ENCODE measurements at regions not wholly inside any gene's neighbourhood (a gene's known extent, or its start where the extent isn't known, plus 50 kb on each side); places are given as distances from the start of the nearest gene placed in this dataset.

DNA sequence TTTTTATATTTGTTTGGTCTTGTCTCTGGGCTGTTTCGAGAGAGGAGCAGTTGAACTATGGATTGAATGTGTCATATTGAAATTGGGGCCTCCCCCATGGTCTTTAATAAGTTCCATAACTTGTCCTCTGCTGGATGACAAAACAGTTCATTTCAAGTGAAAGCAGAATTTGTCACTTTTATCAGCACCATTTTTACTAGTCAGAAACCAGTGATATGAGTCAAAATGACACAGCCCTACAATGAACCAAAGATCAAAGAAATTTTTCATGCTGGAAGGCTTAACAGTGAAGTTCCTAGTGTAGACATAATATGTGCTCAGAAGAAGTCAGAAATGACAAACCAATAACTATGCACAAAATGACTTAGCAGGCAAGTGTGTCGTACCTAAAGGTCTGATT, 133.6 kb upstream of the VWC2 start (continued):
- TF ChIP-seq ZNF396 (CRISPR knock-in tag; IDR thresholded peaks at IDR 0.05; ENCODE audit: borderline replicate concordance) (no peak), CREM (CRISPR knock-in tag; IDR thresholded peaks at IDR 0.05) (no peak), ESRRA (CRISPR knock-in tag; IDR thresholded peaks at IDR 0.05; ENCODE audit: borderline replicate concordance) (no peak), TCF7 (CRISPR knock-in tag; IDR thresholded peaks at IDR 0.05; ENCODE audit: low read depth) (no peak), TP53 (CRISPR knock-in tag; IDR thresholded peaks at IDR 0.05) (no peak), ZNF232 (CRISPR knock-in tag; IDR thresholded peaks at IDR 0.05) (no peak)
- TF ChIP-seq, protein P1, sequence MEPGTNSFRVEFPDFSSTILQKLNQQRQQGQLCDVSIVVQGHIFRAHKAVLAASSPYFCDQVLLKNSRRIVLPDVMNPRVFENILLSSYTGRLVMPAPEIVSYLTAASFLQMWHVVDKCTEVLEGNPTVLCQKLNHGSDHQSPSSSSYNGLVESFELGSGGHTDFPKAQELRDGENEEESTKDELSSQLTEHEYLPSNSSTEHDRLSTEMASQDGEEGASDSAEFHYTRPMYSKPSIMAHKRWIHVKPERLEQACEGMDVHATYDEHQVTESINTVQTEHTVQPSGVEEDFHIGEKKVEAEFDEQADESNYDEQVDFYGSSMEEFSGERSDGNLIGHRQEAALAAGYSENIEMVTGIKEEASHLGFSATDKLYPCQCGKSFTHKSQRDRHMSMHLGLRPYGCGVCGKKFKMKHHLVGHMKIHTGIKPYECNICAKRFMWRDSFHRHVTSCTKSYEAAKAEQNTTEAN (CRISPR knock-in tag; IDR thresholded peaks at IDR 0.05), result no peak
- TF ChIP-seq, protein P2, sequence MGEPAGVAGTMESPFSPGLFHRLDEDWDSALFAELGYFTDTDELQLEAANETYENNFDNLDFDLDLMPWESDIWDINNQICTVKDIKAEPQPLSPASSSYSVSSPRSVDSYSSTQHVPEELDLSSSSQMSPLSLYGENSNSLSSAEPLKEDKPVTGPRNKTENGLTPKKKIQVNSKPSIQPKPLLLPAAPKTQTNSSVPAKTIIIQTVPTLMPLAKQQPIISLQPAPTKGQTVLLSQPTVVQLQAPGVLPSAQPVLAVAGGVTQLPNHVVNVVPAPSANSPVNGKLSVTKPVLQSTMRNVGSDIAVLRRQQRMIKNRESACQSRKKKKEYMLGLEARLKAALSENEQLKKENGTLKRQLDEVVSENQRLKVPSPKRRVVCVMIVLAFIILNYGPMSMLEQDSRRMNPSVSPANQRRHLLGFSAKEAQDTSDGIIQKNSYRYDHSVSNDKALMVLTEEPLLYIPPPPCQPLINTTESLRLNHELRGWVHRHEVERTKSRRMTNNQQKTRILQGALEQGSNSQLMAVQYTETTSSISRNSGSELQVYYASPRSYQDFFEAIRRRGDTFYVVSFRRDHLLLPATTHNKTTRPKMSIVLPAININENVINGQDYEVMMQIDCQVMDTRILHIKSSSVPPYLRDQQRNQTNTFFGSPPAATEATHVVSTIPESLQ (CRISPR knock-in tag; IDR thresholded peaks at IDR 0.05), result no peak
- TF ChIP-seq, protein P3, sequence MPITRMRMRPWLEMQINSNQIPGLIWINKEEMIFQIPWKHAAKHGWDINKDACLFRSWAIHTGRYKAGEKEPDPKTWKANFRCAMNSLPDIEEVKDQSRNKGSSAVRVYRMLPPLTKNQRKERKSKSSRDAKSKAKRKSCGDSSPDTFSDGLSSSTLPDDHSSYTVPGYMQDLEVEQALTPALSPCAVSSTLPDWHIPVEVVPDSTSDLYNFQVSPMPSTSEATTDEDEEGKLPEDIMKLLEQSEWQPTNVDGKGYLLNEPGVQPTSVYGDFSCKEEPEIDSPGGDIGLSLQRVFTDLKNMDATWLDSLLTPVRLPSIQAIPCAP (CRISPR knock-in tag; IDR thresholded peaks at IDR 0.05), result no peak
- TF ChIP-seq, protein P4, sequence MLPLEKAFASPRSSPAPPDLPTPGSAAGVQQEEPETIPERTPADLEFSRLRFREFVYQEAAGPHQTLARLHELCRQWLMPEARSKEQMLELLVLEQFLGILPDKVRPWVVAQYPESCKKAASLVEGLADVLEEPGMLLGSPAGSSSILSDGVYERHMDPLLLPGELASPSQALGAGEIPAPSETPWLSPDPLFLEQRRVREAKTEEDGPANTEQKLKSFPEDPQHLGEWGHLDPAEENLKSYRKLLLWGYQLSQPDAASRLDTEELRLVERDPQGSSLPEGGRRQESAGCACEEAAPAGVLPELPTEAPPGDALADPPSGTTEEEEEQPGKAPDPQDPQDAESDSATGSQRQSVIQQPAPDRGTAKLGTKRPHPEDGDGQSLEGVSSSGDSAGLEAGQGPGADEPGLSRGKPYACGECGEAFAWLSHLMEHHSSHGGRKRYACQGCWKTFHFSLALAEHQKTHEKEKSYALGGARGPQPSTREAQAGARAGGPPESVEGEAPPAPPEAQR (CRISPR knock-in tag; IDR thresholded peaks at IDR 0.05), result no peak
- TF ChIP-seq, protein P5, sequence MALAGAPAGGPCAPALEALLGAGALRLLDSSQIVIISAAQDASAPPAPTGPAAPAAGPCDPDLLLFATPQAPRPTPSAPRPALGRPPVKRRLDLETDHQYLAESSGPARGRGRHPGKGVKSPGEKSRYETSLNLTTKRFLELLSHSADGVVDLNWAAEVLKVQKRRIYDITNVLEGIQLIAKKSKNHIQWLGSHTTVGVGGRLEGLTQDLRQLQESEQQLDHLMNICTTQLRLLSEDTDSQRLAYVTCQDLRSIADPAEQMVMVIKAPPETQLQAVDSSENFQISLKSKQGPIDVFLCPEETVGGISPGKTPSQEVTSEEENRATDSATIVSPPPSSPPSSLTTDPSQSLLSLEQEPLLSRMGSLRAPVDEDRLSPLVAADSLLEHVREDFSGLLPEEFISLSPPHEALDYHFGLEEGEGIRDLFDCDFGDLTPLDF (CRISPR knock-in tag; IDR thresholded peaks at IDR 0.05), result no peak

DNA sequence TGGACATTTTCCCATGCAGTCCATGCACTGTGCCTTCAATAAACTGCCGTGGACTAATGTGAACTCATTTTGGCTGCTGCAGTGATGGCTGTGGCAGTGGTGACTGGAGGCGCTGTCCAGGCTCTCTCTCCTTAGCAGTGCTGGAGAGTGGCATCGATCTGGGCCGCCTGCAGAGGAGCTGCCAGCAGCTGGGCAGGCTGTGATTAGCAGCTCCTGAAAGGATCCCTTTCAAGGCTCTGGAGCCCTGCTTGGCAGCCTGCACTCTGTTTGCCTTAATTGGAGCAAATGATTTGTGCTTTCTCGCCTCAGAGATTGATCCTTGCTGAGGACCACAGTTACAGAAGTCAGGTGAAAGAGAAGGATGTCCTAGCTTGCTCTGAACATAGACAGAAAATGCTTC, 130.1 kb upstream of the VWC2 start:
- no peak overlapping the region for H3K27ac Mint-ChIP-seq
- peaks cover 15% of the 10 kb centered on the region for H3K9me3 Mint-ChIP-seq
- POLR2A ChIA-PET, result no interaction called here
- H3K27me3 Mint-ChIP-seq (ENCODE audit: low read depth), result no peaks in the 10 kb centered on the region
- H3K36me3 Mint-ChIP-seq, result peaks cover under 1% of the 10 kb centered on the region; the same call in 1 of the 2 replicates
- peaks cover 26% of the 10 kb centered on the region for H3K4me1 Mint-ChIP-seq
- H3K4me3 Mint-ChIP-seq, result no peak overlapping the region
- DNase-seq (ENCODE audit: low spot score), result no peak
- ATAC-seq, result peak; percentile 59
- CTCF ChIA-PET, result no interaction called here
- TF ChIP-seq OVOL2 (CRISPR knock-in tag; IDR thresholded peaks at IDR 0.05; ENCODE audit: borderline replicate concordance) (no peak), ETV6 (CRISPR knock-in tag; IDR thresholded peaks at IDR 0.05) (no peak), ELF4 (CRISPR knock-in tag; IDR thresholded peaks at IDR 0.05; ENCODE audit: low read depth) (no peak), TCF7 (CRISPR knock-in tag; IDR thresholded peaks at IDR 0.05; ENCODE audit: low read depth) (no peak), GABPB1 (CRISPR knock-in tag; IDR thresholded peaks at IDR 0.05) (no peak), NR2C2 (CRISPR knock-in tag; IDR thresholded peaks at IDR 0.05) (no peak), NFATC4 (CRISPR knock-in tag; IDR thresholded peaks at IDR 0.05) (no peak), GRHL2 (CRISPR knock-in tag; IDR thresholded peaks at IDR 0.05; ENCODE audit: insufficient replicate concordance, severe bottlenecking) (no peak), SP1 (CRISPR knock-in tag; conservative IDR thresholded peaks at IDR 0.05) (no peak)
- TF ChIP-seq, protein P6, sequence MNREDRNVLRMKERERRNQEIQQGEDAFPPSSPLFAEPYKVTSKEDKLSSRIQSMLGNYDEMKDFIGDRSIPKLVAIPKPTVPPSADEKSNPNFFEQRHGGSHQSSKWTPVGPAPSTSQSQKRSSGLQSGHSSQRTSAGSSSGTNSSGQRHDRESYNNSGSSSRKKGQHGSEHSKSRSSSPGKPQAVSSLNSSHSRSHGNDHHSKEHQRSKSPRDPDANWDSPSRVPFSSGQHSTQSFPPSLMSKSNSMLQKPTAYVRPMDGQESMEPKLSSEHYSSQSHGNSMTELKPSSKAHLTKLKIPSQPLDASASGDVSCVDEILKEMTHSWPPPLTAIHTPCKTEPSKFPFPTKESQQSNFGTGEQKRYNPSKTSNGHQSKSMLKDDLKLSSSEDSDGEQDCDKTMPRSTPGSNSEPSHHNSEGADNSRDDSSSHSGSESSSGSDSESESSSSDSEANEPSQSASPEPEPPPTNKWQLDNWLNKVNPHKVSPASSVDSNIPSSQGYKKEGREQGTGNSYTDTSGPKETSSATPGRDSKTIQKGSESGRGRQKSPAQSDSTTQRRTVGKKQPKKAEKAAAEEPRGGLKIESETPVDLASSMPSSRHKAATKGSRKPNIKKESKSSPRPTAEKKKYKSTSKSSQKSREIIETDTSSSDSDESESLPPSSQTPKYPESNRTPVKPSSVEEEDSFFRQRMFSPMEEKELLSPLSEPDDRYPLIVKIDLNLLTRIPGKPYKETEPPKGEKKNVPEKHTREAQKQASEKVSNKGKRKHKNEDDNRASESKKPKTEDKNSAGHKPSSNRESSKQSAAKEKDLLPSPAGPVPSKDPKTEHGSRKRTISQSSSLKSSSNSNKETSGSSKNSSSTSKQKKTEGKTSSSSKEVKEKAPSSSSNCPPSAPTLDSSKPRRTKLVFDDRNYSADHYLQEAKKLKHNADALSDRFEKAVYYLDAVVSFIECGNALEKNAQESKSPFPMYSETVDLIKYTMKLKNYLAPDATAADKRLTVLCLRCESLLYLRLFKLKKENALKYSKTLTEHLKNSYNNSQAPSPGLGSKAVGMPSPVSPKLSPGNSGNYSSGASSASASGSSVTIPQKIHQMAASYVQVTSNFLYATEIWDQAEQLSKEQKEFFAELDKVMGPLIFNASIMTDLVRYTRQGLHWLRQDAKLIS (CRISPR knock-in tag; IDR thresholded peaks at IDR 0.05; ENCODE audit: borderline replicate concordance), result no peak
- TF ChIP-seq, protein P2 (CRISPR knock-in tag; IDR thresholded peaks at IDR 0.05), result no peak
